Breast epithelium (tissue), 4 donors: ENCODE measurements at regions not wholly inside any gene's neighbourhood (a gene's known extent, or its start where the extent isn't known, plus 50 kb on each side); places are given as distances from the start of the nearest gene placed in this dataset.

Experiments
- DNase-seq, 2 donors: peaks; one replicate each; pipeline ENCODE4 v3.0.0-alpha.2; 2019; ENCODE audit warnings: low spot score in 2 of 2
- H3K27ac ChIP-seq, 2 donors: fragments of 200-600 bp; sonication (generic) in 1 of 2; one replicate each; pipeline ENCODE4 v1.5.1; 2016 to 2019; ENCODE audit warnings: mild to moderate bottlenecking in 1 of 2
- H3K27me3 ChIP-seq, 2 donors: fragments of 200-600 bp; sonication (generic) in 1 of 2; one replicate each; pipeline versions ENCODE4 v1.5.1 to v1.6.0; 2017 to 2019; ENCODE audit warnings: control low read depth in 1 of 2, mild to moderate bottlenecking in 1 of 2
- H3K36me3 ChIP-seq: fragments of 200-600 bp; one replicate; pipeline ENCODE4 v1.5.1; 2019
- H3K4me1 ChIP-seq, 2 donors: fragments of 200-600 bp; sonication (generic); one replicate each; pipeline ENCODE4 v1.5.1; 2016 to 2019; ENCODE audit warnings: control low read depth in 1 of 2
- H3K4me3 ChIP-seq, 3 donors: fragments of 200-600 bp; sonication (generic); 1 replicate in 2 of 3; 2 replicates in 1 of 3; pipeline ENCODE4 v1.5.1; 2016 to 2019; ENCODE audit warnings: mild to moderate bottlenecking in 3 of 3, moderate library complexity in 2 of 3
- H3K9me3 ChIP-seq, 2 donors: fragments of 200-600 bp; sonication (generic) in 1 of 2; one replicate each; pipeline ENCODE4 v1.5.1; 2016 to 2019; ENCODE audit warnings: control low read depth in 1 of 2
- POLR2A ChIP-seq: fragments of 450-650 bp; IDR thresholded peaks from one replicate; pipeline ENCODE4 v1.6.1; 2016; ENCODE audit warnings: antibody characterized with exemption, mild to moderate bottlenecking, moderate library complexity
- POLR2AphosphoS5 ChIP-seq, 3 donors: sonication (generic); formaldehyde crosslinking; IDR thresholded peaks; one replicate each; pipeline ENCODE4 v1.6.1; 2017; ENCODE audit warnings: antibody characterized with exemption in 3 of 3
- intact Hi-C: fragments of 100-400 bp; cut with DNase I; formaldehyde crosslinking; loops from one replicate; pipeline ENCODE4 v1.15.1; 2023; ENCODE audit warnings: low total_unique reads
- TF ChIP-seq, protein P1 (sequence below), 3 donors: fragments of 450-650 bp; IDR thresholded peaks; one replicate each; pipeline ENCODE4 v1.5.1; 2016 to 2017; ENCODE audit warnings: antibody characterized with exemption in 3 of 3, mild to moderate bottlenecking in 3 of 3, moderate library complexity in 3 of 3

DNA sequence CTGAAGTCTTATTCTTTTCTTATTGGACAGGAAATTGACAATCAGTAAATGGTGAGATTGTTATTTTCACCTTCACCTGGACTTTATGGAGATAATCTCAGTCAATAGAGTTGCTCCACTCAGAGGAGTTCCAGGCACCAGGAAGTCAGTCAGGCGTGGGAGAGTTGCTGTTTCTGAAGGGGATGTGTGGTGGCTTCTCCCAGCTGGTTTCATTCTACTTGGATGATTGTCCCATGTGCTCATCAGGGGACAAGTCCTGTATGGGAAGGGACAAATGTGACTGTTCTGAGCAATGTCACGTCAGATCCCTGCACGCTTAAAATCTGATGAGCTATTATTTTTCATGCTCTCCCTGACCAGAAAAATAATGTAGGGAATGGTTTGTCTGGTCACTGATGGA, 222.5 kb upstream of the PITRM1 start:
- intact Hi-C loops: loop anchor here (5.0 kb wide), 1 partner anchor 103 kb away; no protein-coding TSS in a partner anchor
- Histone ChIP-seq H3K36me3 (no peaks in the 10 kb centered on the region), H3K27ac (no peak overlapping the region), H3K9me3 (peaks cover 0 to 3% of the 10 kb centered on the region in 2 donors), H3K27me3 (no peaks in the 10 kb centered on the region), H3K4me1 (no peaks in the 10 kb centered on the region), H3K4me3 (no peak overlapping the region)
- TF ChIP-seq, protein P1, sequence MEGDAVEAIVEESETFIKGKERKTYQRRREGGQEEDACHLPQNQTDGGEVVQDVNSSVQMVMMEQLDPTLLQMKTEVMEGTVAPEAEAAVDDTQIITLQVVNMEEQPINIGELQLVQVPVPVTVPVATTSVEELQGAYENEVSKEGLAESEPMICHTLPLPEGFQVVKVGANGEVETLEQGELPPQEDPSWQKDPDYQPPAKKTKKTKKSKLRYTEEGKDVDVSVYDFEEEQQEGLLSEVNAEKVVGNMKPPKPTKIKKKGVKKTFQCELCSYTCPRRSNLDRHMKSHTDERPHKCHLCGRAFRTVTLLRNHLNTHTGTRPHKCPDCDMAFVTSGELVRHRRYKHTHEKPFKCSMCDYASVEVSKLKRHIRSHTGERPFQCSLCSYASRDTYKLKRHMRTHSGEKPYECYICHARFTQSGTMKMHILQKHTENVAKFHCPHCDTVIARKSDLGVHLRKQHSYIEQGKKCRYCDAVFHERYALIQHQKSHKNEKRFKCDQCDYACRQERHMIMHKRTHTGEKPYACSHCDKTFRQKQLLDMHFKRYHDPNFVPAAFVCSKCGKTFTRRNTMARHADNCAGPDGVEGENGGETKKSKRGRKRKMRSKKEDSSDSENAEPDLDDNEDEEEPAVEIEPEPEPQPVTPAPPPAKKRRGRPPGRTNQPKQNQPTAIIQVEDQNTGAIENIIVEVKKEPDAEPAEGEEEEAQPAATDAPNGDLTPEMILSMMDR (IDR thresholded peaks at IDR 0.05): no peak
- no peak for TF ChIP-seq POLR2AphosphoS5 (IDR thresholded peaks at IDR 0.05)
- TF ChIP-seq POLR2A: no peak
- no peak for DNase-seq

DNA sequence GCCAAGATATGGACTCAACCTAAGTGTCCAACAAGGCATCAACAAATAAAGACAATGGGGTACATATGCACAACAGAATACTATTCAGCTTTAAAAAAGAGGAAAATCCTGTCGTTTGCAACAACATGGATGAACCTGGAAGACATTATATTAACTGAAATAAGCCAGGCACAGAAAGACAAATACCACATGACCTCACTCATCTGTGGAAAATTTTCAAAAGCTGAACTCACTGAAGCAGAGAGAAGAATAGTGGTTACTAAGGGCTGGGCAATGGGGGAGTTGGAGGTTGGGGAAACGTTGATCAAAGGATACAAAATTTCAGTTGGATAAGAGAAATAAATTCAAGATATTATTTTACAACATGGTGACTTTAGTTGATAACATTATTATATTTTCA, 221.4 kb upstream of the PITRM1 start:
- TF ChIP-seq, protein P1 (IDR thresholded peaks at IDR 0.05): no peak
- no peak for TF ChIP-seq POLR2AphosphoS5 (IDR thresholded peaks at IDR 0.05)
- no peak for TF ChIP-seq POLR2A
- H3K27ac ChIP-seq: no peak overlapping the region

DNA sequence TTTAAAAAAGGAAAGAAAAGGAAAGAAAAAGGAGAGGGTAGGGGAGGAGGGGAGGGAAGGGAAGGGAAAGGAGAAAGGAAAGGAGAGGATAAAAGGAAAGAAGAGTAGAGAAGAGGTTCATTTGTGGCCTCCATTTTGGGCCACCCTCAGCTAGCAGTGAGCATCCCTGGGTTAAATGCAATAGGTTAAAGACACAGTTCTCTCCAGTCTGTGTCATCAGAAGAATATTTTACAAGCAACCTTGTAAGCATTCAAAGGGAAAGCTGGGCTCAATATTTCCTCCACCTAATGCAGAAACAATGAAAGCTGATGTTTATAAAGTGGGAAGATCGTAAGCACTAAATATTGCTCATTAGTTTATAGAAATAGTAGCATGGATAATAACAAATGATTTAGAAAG, 219.1 kb upstream of the PITRM1 start:
- no peak overlapping the region for H3K27ac ChIP-seq
- peaks cover 0 to 3% of the 10 kb centered on the region in 2 donors for H3K9me3 ChIP-seq
- no peak for DNase-seq
- intact Hi-C loops: no loop called here
- no peaks in the 10 kb centered on the region for H3K4me1 ChIP-seq
- no peaks in the 10 kb centered on the region for H3K36me3 ChIP-seq
- no peaks in the 10 kb centered on the region for H3K27me3 ChIP-seq
- TF ChIP-seq, protein P1 (IDR thresholded peaks at IDR 0.05): no peak
- TF ChIP-seq POLR2AphosphoS5 (IDR thresholded peaks at IDR 0.05): no peak
- TF ChIP-seq POLR2A: no peak
- H3K4me3 ChIP-seq: no peak overlapping the region

More for the DNA sequence above, 221.4 kb upstream of the PITRM1 start:
- intact Hi-C loops: no loop called here
- H3K4me3 ChIP-seq: no peak overlapping the region
- no peak for DNase-seq
- no peaks in the 10 kb centered on the region for H3K27me3 ChIP-seq
- H3K9me3 ChIP-seq: peaks cover 0 to 3% of the 10 kb centered on the region in 2 donors
- no peaks in the 10 kb centered on the region for H3K4me1 ChIP-seq
- H3K36me3 ChIP-seq: no peaks in the 10 kb centered on the region

DNA sequence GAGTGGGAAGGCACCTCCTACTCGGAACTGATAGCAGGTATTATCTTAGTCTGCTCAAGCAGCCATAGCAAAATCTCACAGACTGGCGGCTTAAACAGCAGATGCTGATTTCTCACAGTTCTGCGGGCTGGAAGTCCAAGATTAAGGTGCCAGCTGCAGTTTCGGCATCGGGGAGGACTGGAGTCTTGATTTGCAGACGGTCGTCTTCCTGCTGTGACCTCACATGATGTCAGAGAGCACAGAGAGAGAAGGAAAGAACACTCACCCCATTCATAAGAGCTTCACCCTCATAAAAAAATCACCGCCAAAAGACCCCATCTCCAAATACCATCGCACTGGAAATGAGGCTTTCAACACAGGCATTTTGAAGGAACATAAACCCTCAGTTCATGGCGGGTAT, 216.5 kb upstream of the PITRM1 start:
- H3K9me3 ChIP-seq: peaks cover 0 to 12% of the 10 kb centered on the region in 2 donors
- H3K4me1 ChIP-seq: no peaks in the 10 kb centered on the region
- no peak overlapping the region for H3K27ac ChIP-seq
- no peak for TF ChIP-seq POLR2AphosphoS5 (IDR thresholded peaks at IDR 0.05)
- TF ChIP-seq, protein P1 (IDR thresholded peaks at IDR 0.05): no peak
- no peak for TF ChIP-seq POLR2A
- H3K27me3 ChIP-seq: no peaks in the 10 kb centered on the region
- intact Hi-C loops: no loop called here
- H3K4me3 ChIP-seq: no peak overlapping the region
- H3K36me3 ChIP-seq: no peaks in the 10 kb centered on the region
- DNase-seq: no peak

DNA sequence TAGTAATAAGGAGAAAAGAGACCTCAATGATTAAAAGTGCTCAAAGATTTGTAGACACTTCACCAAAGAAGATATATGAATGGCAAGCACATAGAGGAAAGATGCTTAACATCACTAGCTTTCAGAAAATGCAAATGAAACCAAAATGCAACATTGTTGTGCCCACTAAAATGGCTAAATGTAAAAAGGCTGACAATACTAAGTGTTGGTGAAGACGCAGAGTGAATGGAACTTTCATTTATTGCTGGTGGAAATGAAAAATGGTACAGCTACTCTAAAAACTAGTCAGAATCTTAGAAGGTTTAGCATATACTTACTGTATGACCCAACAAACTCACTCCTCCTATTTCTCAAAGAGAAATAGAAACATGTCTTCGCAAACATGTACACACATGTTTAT, 212.9 kb upstream of the PITRM1 start:
- Histone ChIP-seq H3K9me3 (peaks cover 0 to 12% of the 10 kb centered on the region in 2 donors), H3K4me3 (no peak overlapping the region), H3K4me1 (no peaks in the 10 kb centered on the region), H3K36me3 (no peaks in the 10 kb centered on the region), H3K27ac (no peak overlapping the region), H3K27me3 (no peaks in the 10 kb centered on the region)
- no peak for DNase-seq
- no peak for TF ChIP-seq POLR2AphosphoS5 (IDR thresholded peaks at IDR 0.05)
- intact Hi-C loops: no loop called here

DNA sequence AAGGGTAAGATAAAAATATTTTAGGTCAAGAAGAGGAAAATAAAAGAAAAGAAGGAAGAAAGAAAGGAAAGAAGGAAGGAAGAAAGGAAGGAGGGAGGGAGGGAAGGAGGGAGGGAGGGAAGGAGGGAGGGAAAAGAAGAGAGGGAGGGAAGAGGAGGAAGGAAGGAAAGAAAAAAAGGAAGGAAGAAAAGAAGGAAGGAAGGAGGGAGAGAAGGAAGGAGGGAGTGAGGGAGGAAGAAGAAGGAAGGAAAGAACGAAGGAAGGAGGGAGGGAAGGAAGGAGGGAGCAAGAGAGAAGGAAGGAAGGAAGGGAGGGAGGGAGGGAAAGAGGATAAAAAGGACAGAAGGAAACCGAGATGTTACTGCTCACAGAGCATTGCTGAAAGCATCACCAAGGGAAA, 209.5 kb upstream of the PITRM1 start:
- TF ChIP-seq POLR2AphosphoS5 (IDR thresholded peaks at IDR 0.05) (no peak), POLR2A (no peak)
- TF ChIP-seq, protein P1 (IDR thresholded peaks at IDR 0.05): no peak
- intact Hi-C loops: no loop called here
- peaks cover 0 to 12% of the 10 kb centered on the region in 2 donors for H3K9me3 ChIP-seq
- no peaks in the 10 kb centered on the region for H3K27me3 ChIP-seq
- no peaks in the 10 kb centered on the region for H3K36me3 ChIP-seq
- no peak overlapping the region for H3K4me3 ChIP-seq
- no peak overlapping the region for H3K27ac ChIP-seq
- H3K4me1 ChIP-seq: no peaks in the 10 kb centered on the region
- DNase-seq: no peak
